HCT116 (cell line): ENCODE measurements at regions not wholly inside any gene's neighbourhood (a gene's known extent, or its start where the extent isn't known, plus 50 kb on each side); places are given as distances from the start of the nearest gene placed in this dataset.

Source experiments
- ATAC-seq: fragments of 200-7000 bp; cut with Tn5 transposase; 2 replicates; pipeline ENCODE4 v1.9.1; 2020; ENCODE audit warnings: mild to moderate bottlenecking, moderate library complexity
- BruUV-seq: library from RNA; stranded (reverse); fragments of 400-500 nt; replicated peaks from 2 replicates; lab custom pipeline; 2021; lab: Mats Ljungman, UMichigan
- CTCF ChIA-PET: fragments of 300-600 bp; sonication (Branson Sonifier 250); formaldehyde crosslinking; loops from one replicate; lab custom pipeline; 2021; ENCODE audit warnings: antibody characterized with exemption; lab: Charles Lee
- POLR2A ChIA-PET: fragments of 300-600, 350-600 bp; sonication (Branson Sonifier 250); formaldehyde crosslinking; loops from one replicate; lab custom pipeline; 2021; ENCODE audit warnings: antibody characterized with exemption; lab: Charles Lee
- RAD21 ChIA-PET, 2 experiments: fragments of 300-600 bp; sonication (Branson Sonifier 250); formaldehyde crosslinking; loops; one replicate each; lab custom pipeline; 2023; ENCODE audit warnings: low total read pairs in 2 of 2; ENCODE audit not compliant: uncharacterized antibody in 2 of 2, unreplicated experiment in 2 of 2, low non-redundant PET in 1 of 2; lab: Charles Lee
- DNase-seq: peaks from one replicate; pipeline ENCODE4 v3.0.0-alpha.2; 2010; ENCODE audit warnings: low read depth, low spot score
- H2AFZ ChIP-seq: fragments of 200-600 bp; shearing (Covaris generic), sonication (generic); 2 replicates; pipeline ENCODE4 v1.6.1; 2017; ENCODE audit warnings: low read depth, mixed run types, mixed read lengths, antibody characterized with exemption, low read length; ENCODE audit not compliant: poor library complexity, severe bottlenecking
- H3K27ac ChIP-seq: 2 replicates; pipeline ENCODE4 v1.5.1; 2012; ENCODE audit warnings: low read depth, low read length
- H3K27me3 ChIP-seq: fragments of 200-600 bp; sonication (generic); 2 replicates; pipeline ENCODE4 v1.6.1; 2016; ENCODE audit warnings: mixed run types, low read length, mixed read lengths; ENCODE audit not compliant: insufficient read depth
- H3K36me3 ChIP-seq, 2 experiments: fragments of 200-500 bp in 1 of 2; fragments of 200-600 bp in 1 of 2; sonication (Bioruptor generic) in 1 of 2; sonication (generic) in 1 of 2; 2 replicates each; pipeline versions ENCODE4 v1.5.1 to v1.6.1; 2014 to 2016; ENCODE audit warnings: low read length in 2 of 2, inconsistent platforms in 1 of 2, mixed read lengths in 1 of 2, mixed run types in 1 of 2; ENCODE audit not compliant: insufficient read depth in 2 of 2, control insufficient read depth in 1 of 2
- H3K4me1 ChIP-seq, 2 experiments: fragments of 200-600 bp in 1 of 2; sonication (generic) in 1 of 2; 2 replicates each; pipeline versions ENCODE4 v1.5.1 to v1.6.1; 2012 to 2017; ENCODE audit warnings: low read length in 2 of 2, inconsistent platforms in 1 of 2, mild to moderate bottlenecking in 1 of 2, mixed read lengths in 1 of 2, mixed run types in 1 of 2, moderate library complexity in 1 of 2; ENCODE audit not compliant: insufficient read depth in 2 of 2, control insufficient read depth in 1 of 2
- H3K4me2 ChIP-seq: fragments of 200-600 bp; sonication (generic); 2 replicates; pipeline ENCODE4 v1.6.1; 2017; ENCODE audit warnings: mixed run types, low read length, mixed read lengths
- H3K4me3 ChIP-seq, 2 experiments: fragments of 200-600 bp in 1 of 2; sonication (generic) in 1 of 2; replicated peaks in 1 of 2; 2 replicates each; pipeline ENCODE4 v1.5.1; 2011 to 2016; ENCODE audit warnings: low read length in 2 of 2, control low read depth in 1 of 2, low read depth in 1 of 2, mild to moderate bottlenecking in 1 of 2, mixed read lengths in 1 of 2, mixed run types in 1 of 2
- H3K79me2 ChIP-seq: fragments of 200-600 bp; sonication (generic); 2 replicates; pipeline ENCODE4 v1.6.1; 2017; ENCODE audit warnings: mild to moderate bottlenecking, mixed run types, low read length, moderate library complexity, mixed read lengths; ENCODE audit not compliant: insufficient read depth
- H3K9ac ChIP-seq: fragments of 200-600 bp; sonication (generic); 2 replicates; pipeline ENCODE4 v1.6.1; 2016; ENCODE audit warnings: low read length, mixed read lengths
- H3K9me2 ChIP-seq: fragments of 200-600 bp; sonication (generic), shearing (Covaris generic); 2 replicates; pipeline ENCODE4 v1.6.1; 2017; ENCODE audit warnings: mixed run types, mild to moderate bottlenecking, moderate library complexity; ENCODE audit not compliant: insufficient read depth
- H3K9me3 ChIP-seq, 2 experiments: fragments of 200-500 bp in 1 of 2; fragments of 200-600 bp in 1 of 2; sonication (Bioruptor generic) in 1 of 2; sonication (generic) in 1 of 2; 2 replicates each; pipeline ENCODE4 v1.6.1; 2014 to 2017; ENCODE audit warnings: low read length in 2 of 2, mixed read lengths in 2 of 2, inconsistent platforms in 1 of 2, low read depth in 1 of 2, mild to moderate bottlenecking in 1 of 2, mixed run types in 1 of 2, moderate library complexity in 1 of 2; ENCODE audit not compliant: control insufficient read depth in 1 of 2, insufficient read depth in 1 of 2
- H4K20me1 ChIP-seq: fragments of 200-600 bp; sonication (generic), shearing (Covaris generic); 2 replicates; pipeline ENCODE4 v1.6.1; 2017; ENCODE audit warnings: mixed run types, mild to moderate bottlenecking, moderate library complexity; ENCODE audit not compliant: insufficient read depth
- CBX3 ChIP-seq: IDR thresholded peaks from 2 replicates; pipeline ENCODE4 v1.6.1; 2012; ENCODE audit warnings: low read depth
- CTCF ChIP-seq, 3 experiments: fragments of 200-600 bp in 1 of 3; sonication (generic) in 1 of 3; IDR thresholded peaks in 2 of 3; conservative IDR thresholded peaks in 1 of 3; 2 replicates each; pipeline ENCODE4 v1.5.1; 2012 to 2017; ENCODE audit warnings: low read depth in 2 of 3, low read length in 2 of 3, antibody characterized with exemption in 1 of 3, borderline replicate concordance in 1 of 3, control low read depth in 1 of 3, mild to moderate bottlenecking in 1 of 3, mixed read lengths in 1 of 3, mixed run types in 1 of 3, moderate library complexity in 1 of 3; ENCODE audit not compliant: insufficient read depth in 1 of 3
- EGR1 ChIP-seq: IDR thresholded peaks from 2 replicates; pipeline ENCODE4 v1.6.1; 2012; ENCODE audit warnings: low read depth
- ELF1 ChIP-seq: IDR thresholded peaks from 2 replicates; pipeline ENCODE4 v1.6.1; 2012; ENCODE audit warnings: low read depth, borderline replicate concordance
- JUND ChIP-seq: IDR thresholded peaks from 2 replicates; pipeline ENCODE4 v1.6.1; 2012
- MAX ChIP-seq: IDR thresholded peaks from 2 replicates; pipeline ENCODE4 v1.6.1; 2012
- POLR2A ChIP-seq: IDR thresholded peaks from 2 replicates; pipeline ENCODE4 v1.7.0; 2011; ENCODE audit warnings: borderline replicate concordance; ENCODE audit not compliant: insufficient read depth, insufficient read length; ENCODE audit errors: extremely low read depth
- SRF ChIP-seq: IDR thresholded peaks from 2 replicates; pipeline ENCODE4 v1.6.1; 2012; ENCODE audit warnings: low read depth
- YY1 ChIP-seq: IDR thresholded peaks from 2 replicates; pipeline ENCODE4 v1.6.1; 2011; ENCODE audit warnings: low read length, low read depth, moderate library complexity, mild to moderate bottlenecking; ENCODE audit not compliant: insufficient replicate concordance; ENCODE audit errors: extremely low read depth
- ZFX ChIP-seq: fragments of 450-650 bp; IDR thresholded peaks from 2 replicates; pipeline ENCODE4 v1.6.1; 2017
- ZNF274 ChIP-seq: fragments of 200-500 bp; sonication (Bioruptor generic); IDR thresholded peaks from 2 replicates; pipeline ENCODE4 v1.6.1; 2014; ENCODE audit warnings: mild to moderate bottlenecking, low read depth, low read length, inconsistent platforms
- intact Hi-C: fragments of 100-400 bp; cut with micrococcal nuclease; formaldehyde crosslinking; loops from 2 replicates; pipeline ENCODE4 v1.10.0; 2022
- TF ChIP-seq, protein P1 (sequence below): IDR thresholded peaks from 2 replicates; pipeline ENCODE4 v1.6.1; 2012; ENCODE audit warnings: low read depth
- TF ChIP-seq, protein P2 (sequence below): IDR thresholded peaks from 2 replicates; pipeline ENCODE4 v1.6.1; 2012

GRCh38 chr16:61549327-61549726 lies 486.9 kb downstream of the CDH8 start (continued):
- TF ChIP-seq, protein P1, sequence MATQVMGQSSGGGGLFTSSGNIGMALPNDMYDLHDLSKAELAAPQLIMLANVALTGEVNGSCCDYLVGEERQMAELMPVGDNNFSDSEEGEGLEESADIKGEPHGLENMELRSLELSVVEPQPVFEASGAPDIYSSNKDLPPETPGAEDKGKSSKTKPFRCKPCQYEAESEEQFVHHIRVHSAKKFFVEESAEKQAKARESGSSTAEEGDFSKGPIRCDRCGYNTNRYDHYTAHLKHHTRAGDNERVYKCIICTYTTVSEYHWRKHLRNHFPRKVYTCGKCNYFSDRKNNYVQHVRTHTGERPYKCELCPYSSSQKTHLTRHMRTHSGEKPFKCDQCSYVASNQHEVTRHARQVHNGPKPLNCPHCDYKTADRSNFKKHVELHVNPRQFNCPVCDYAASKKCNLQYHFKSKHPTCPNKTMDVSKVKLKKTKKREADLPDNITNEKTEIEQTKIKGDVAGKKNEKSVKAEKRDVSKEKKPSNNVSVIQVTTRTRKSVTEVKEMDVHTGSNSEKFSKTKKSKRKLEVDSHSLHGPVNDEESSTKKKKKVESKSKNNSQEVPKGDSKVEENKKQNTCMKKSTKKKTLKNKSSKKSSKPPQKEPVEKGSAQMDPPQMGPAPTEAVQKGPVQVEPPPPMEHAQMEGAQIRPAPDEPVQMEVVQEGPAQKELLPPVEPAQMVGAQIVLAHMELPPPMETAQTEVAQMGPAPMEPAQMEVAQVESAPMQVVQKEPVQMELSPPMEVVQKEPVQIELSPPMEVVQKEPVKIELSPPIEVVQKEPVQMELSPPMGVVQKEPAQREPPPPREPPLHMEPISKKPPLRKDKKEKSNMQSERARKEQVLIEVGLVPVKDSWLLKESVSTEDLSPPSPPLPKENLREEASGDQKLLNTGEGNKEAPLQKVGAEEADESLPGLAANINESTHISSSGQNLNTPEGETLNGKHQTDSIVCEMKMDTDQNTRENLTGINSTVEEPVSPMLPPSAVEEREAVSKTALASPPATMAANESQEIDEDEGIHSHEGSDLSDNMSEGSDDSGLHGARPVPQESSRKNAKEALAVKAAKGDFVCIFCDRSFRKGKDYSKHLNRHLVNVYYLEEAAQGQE: no peak
- TF ChIP-seq JUND (no peak), MAX (no peak), EGR1 (no peak), CBX3 (no peak), SRF (no peak)

GRCh38 chr16:61547626-61548025 lies 488.6 kb downstream of the CDH8 start:
- Histone ChIP-seq H2AFZ (no peak overlapping the region), H3K36me3 (no peaks in the 10 kb centered on the region), H4K20me1 (no peaks in the 10 kb centered on the region), H3K27ac (no peak overlapping the region), H3K27me3 (no peaks in the 10 kb centered on the region), H3K9ac (no peak overlapping the region), H3K9me3 (peaks cover 6 to 19% of the 10 kb centered on the region in 2 experiments; a peak in 2 of 4 replicates), H3K9me2 (no peaks in the 10 kb centered on the region), H3K4me1 (no peaks in the 10 kb centered on the region), H3K4me3 (no peak overlapping the region), H3K79me2 (no peaks in the 10 kb centered on the region), H3K4me2 (no peak overlapping the region)
- ATAC-seq (no peak), DNase-seq (no peak)
- no peak for TF ChIP-seq ZFX
- TF ChIP-seq CTCF (IDR thresholded peaks at IDR 0.05 in 2 of 3, conservative IDR thresholded peaks at IDR 0.05 in 1 of 3; ENCODE audit: borderline replicate concordance in 1 of 3, insufficient read depth in 1 of 3, low read depth in 2 of 3, low read length in 2 of 3): no peak
- TF ChIP-seq, protein P2, sequence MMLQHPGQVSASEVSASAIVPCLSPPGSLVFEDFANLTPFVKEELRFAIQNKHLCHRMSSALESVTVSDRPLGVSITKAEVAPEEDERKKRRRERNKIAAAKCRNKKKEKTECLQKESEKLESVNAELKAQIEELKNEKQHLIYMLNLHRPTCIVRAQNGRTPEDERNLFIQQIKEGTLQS: no peak
- no peak for TF ChIP-seq ELF1
- TF ChIP-seq, protein P1: no peak
- no peak for TF ChIP-seq ZNF274
- TF ChIP-seq YY1: no peak
- no peak for TF ChIP-seq CBX3
- TF ChIP-seq POLR2A: no peak
- TF ChIP-seq MAX: no peak
- RAD21 ChIA-PET: no interaction called here
- intact Hi-C loops: no loop called here
- POLR2A ChIA-PET: no interaction called here
- no TSS peak for BruUV-seq
- CTCF ChIA-PET: no interaction called here
